ENCODE measurements at regions not wholly inside any gene's neighbourhood (a gene's known extent, or its start where the extent isn't known, plus 50 kb on each side); places are given as distances from the start of the nearest gene placed in this dataset.

- no peak for DNase-seq (ENCODE audit: low read depth)
- Histone ChIP-seq H3K4me3 (ENCODE audit: insufficient read depth, low read depth, low read length) (no peak overlapping the region), H3K4me2 (ENCODE audit: low read length) (no peak overlapping the region), H3K27ac (ENCODE audit: low read depth, low read length) (no peak overlapping the region), H3K9ac (ENCODE audit: low read length) (no peak overlapping the region), H3K36me3 (ENCODE audit: insufficient read depth, low read length) (no peaks in the 10 kb centered on the region), H3K9me3 (ENCODE audit: insufficient read depth, low read depth, low read length) (no peaks in the 10 kb centered on the region), H3K79me2 (ENCODE audit: insufficient read depth, low read length) (no peaks in the 10 kb centered on the region), H2AFZ (ENCODE audit: low read depth, low read length) (no peak overlapping the region), H3K27me3 (ENCODE audit: insufficient read depth, low read length) (peaks cover 2% of the 10 kb centered on the region), H3K4me1 (ENCODE audit: insufficient read depth, low read length) (peaks cover 10% of the 10 kb centered on the region), H4K20me1 (ENCODE audit: insufficient read depth, low read length) (no peaks in the 10 kb centered on the region)
- Mint-ChIP-seq H3K4me3 (ENCODE audit: unreplicated experiment) (no peak overlapping the region), H3K27me3 (ENCODE audit: low read depth, unreplicated experiment) (peaks cover 17% of the 10 kb centered on the region), H3K27ac (ENCODE audit: unreplicated experiment) (no peak overlapping the region), H3K36me3 (ENCODE audit: low read depth, unreplicated experiment) (no peaks in the 10 kb centered on the region), H3K9me3 (ENCODE audit: unreplicated experiment) (no peaks in the 10 kb centered on the region), H3K4me1 (ENCODE audit: low read depth, unreplicated experiment) (peaks cover 37% of the 10 kb centered on the region)
- no peak for FAIRE-seq
- no peak for TF ChIP-seq CTCF (IDR thresholded peaks at IDR 0.05; ENCODE audit: insufficient read depth, low read depth, low read length)
- TF ChIP-seq EZH2 (IDR thresholded peaks at IDR 0.05; ENCODE audit: insufficient read depth, low read length) = no peak
These were observed 131.2 kb upstream of the LRFN2 start for GRCh38 chr6:40718401-40718800.

GRCh38 chr6:40717411-40718057 lies 130.4 kb upstream of the LRFN2 start:
- Mint-ChIP-seq H3K4me1 (ENCODE audit: low read depth, unreplicated experiment) (peaks cover 31% of the 10 kb centered on the region), H3K9me3 (ENCODE audit: unreplicated experiment) (no peaks in the 10 kb centered on the region), H3K27me3 (ENCODE audit: low read depth, unreplicated experiment) (peaks cover 21% of the 10 kb centered on the region), H3K4me3 (ENCODE audit: unreplicated experiment) (no peak overlapping the region), H3K27ac (ENCODE audit: unreplicated experiment) (no peak overlapping the region), H3K36me3 (ENCODE audit: low read depth, unreplicated experiment) (no peaks in the 10 kb centered on the region)
- Histone ChIP-seq H3K79me2 (ENCODE audit: insufficient read depth, low read length) (no peaks in the 10 kb centered on the region), H3K9ac (ENCODE audit: low read length) (no peak overlapping the region), H3K4me1 (ENCODE audit: insufficient read depth, low read length) (peaks cover 10% of the 10 kb centered on the region), H3K4me3 (ENCODE audit: insufficient read depth, low read depth, low read length) (no peak overlapping the region), H4K20me1 (ENCODE audit: insufficient read depth, low read length) (no peaks in the 10 kb centered on the region), H3K27me3 (ENCODE audit: insufficient read depth, low read length) (peaks cover 4% of the 10 kb centered on the region), H3K4me2 (ENCODE audit: low read length) (no peak overlapping the region), H3K9me3 (ENCODE audit: insufficient read depth, low read depth, low read length) (no peaks in the 10 kb centered on the region), H3K36me3 (ENCODE audit: insufficient read depth, low read length) (no peaks in the 10 kb centered on the region), H3K27ac (ENCODE audit: low read depth, low read length) (no peak overlapping the region), H2AFZ (ENCODE audit: low read depth, low read length) (no peak overlapping the region)
- FAIRE-seq (no peak), DNase-seq (ENCODE audit: low read depth) (no peak)
- TF ChIP-seq CTCF (IDR thresholded peaks at IDR 0.05; ENCODE audit: insufficient read depth, low read depth, low read length) (no peak), EZH2 (IDR thresholded peaks at IDR 0.05; ENCODE audit: insufficient read depth, low read length) (no peak)

Data from astrocyte (in vitro differentiated cells and primary cell).